Trophoblast cell (in vitro differentiated cells and primary cell): ENCODE measurements at regions not wholly inside any gene's neighbourhood (a gene's known extent, or its start where the extent isn't known, plus 50 kb on each side); places are given as distances from the start of the nearest gene placed in this dataset.

Experiments used
- DNase-seq, 2 donors: peaks; one replicate each; pipeline ENCODE4 v3.0.0-alpha.2; 2016
- H2AFZ ChIP-seq: 2 replicates; pipeline ENCODE4 v1.6.1; 2013; ENCODE audit warnings: low read length, moderate library complexity, mild to moderate bottlenecking; ENCODE audit not compliant: insufficient read depth, poor library complexity
- H2AK5ac ChIP-seq: 2 replicates; pipeline ENCODE4 v1.6.1; 2013; ENCODE audit warnings: mild to moderate bottlenecking, low read length
- H2BK120ac ChIP-seq: 2 replicates; pipeline ENCODE4 v1.6.1; 2013; ENCODE audit warnings: low read length, mild to moderate bottlenecking, moderate library complexity; ENCODE audit not compliant: insufficient read depth, poor library complexity
- H2BK12ac ChIP-seq: 2 replicates; pipeline ENCODE4 v1.6.1; 2013; ENCODE audit warnings: mild to moderate bottlenecking, low read length, moderate library complexity
- H2BK5ac ChIP-seq: 2 replicates; pipeline ENCODE4 v1.6.1; 2013; ENCODE audit warnings: low read length, low read depth, moderate library complexity, mild to moderate bottlenecking; ENCODE audit not compliant: poor library complexity
- H3K14ac ChIP-seq: 2 replicates; pipeline ENCODE4 v1.6.1; 2013; ENCODE audit warnings: mild to moderate bottlenecking, low read length
- H3K18ac ChIP-seq: 2 replicates; pipeline ENCODE4 v1.6.1; 2013; ENCODE audit warnings: mild to moderate bottlenecking, low read length
- H3K23ac ChIP-seq: 2 replicates; pipeline ENCODE4 v1.6.1; 2013; ENCODE audit warnings: low read length
- H3K27ac ChIP-seq: 2 replicates; pipeline ENCODE4 v1.5.1; 2013; ENCODE audit warnings: low read depth, mild to moderate bottlenecking, inconsistent platforms, low read length, moderate library complexity
- H3K27me3 ChIP-seq: 2 replicates; pipeline ENCODE4 v1.6.1; 2013; ENCODE audit warnings: inconsistent platforms, mild to moderate bottlenecking, low read length, moderate library complexity; ENCODE audit not compliant: insufficient read depth
- H3K36me3 ChIP-seq, 2 experiments: 1 replicate in 1 of 2; 2 replicates in 1 of 2; pipeline ENCODE4 v1.6.1; 2013; ENCODE audit warnings: low read length in 2 of 2, mild to moderate bottlenecking in 2 of 2, moderate library complexity in 1 of 2; ENCODE audit not compliant: insufficient read depth in 2 of 2, control insufficient read depth in 1 of 2
- H3K4ac ChIP-seq: 2 replicates; pipeline ENCODE4 v1.6.1; 2013; ENCODE audit warnings: low read depth, mild to moderate bottlenecking, low read length, moderate library complexity
- H3K4me1 ChIP-seq, 2 experiments: 1 replicate in 1 of 2; 2 replicates in 1 of 2; pipeline ENCODE4 v1.6.1; 2013; ENCODE audit warnings: low read length in 2 of 2, mild to moderate bottlenecking in 2 of 2, moderate library complexity in 1 of 2; ENCODE audit not compliant: insufficient read depth in 2 of 2, control insufficient read depth in 1 of 2
- H3K4me2 ChIP-seq: 2 replicates; pipeline ENCODE4 v1.6.1; 2013; ENCODE audit warnings: inconsistent platforms, mild to moderate bottlenecking, low read length, moderate library complexity
- H3K4me3 ChIP-seq: 2 replicates; pipeline ENCODE4 v1.5.1; 2013; ENCODE audit warnings: mild to moderate bottlenecking, low read depth, low read length, inconsistent platforms
- H3K79me1 ChIP-seq: one replicate; pipeline ENCODE4 v1.6.1; 2013; ENCODE audit warnings: low read length
- H3K79me2 ChIP-seq: 2 replicates; pipeline ENCODE4 v1.6.1; 2013; ENCODE audit warnings: low read length, mild to moderate bottlenecking; ENCODE audit not compliant: control insufficient read depth, insufficient read depth, poor library complexity
- H3K9ac ChIP-seq: 2 replicates; pipeline ENCODE4 v1.6.1; 2013; ENCODE audit warnings: mild to moderate bottlenecking, low read length
- H3K9me3 ChIP-seq: 2 replicates; pipeline ENCODE4 v1.6.1; 2013; ENCODE audit warnings: low read depth, mild to moderate bottlenecking, control low read depth, inconsistent platforms, low read length; ENCODE audit not compliant: insufficient read depth
- H4K12ac ChIP-seq: 2 replicates; pipeline ENCODE4 v1.6.1; 2013; ENCODE audit warnings: low read depth, mild to moderate bottlenecking, low read length, moderate library complexity
- H4K8ac ChIP-seq: 2 replicates; pipeline ENCODE4 v1.6.1; 2013; ENCODE audit warnings: low read depth, mild to moderate bottlenecking, low read length, moderate library complexity
- H4K91ac ChIP-seq: one replicate; pipeline ENCODE4 v1.6.1; 2013; ENCODE audit warnings: low read depth, mild to moderate bottlenecking, low read length, moderate library complexity
- WGBS: extraction: QIAGEN DNeasy Blood & Tissue Kit; methylation state at CpG from one replicate; pipeline ENCODE4 v1.1.7; 2013; ENCODE audit warnings: missing lambda C conversion rate; ENCODE audit not compliant: insufficient read length, insufficient coverage; ENCODE audit errors: extremely low coverage; 5-methylcytosine and 5-hydroxymethylcytosine counted together

DNA sequence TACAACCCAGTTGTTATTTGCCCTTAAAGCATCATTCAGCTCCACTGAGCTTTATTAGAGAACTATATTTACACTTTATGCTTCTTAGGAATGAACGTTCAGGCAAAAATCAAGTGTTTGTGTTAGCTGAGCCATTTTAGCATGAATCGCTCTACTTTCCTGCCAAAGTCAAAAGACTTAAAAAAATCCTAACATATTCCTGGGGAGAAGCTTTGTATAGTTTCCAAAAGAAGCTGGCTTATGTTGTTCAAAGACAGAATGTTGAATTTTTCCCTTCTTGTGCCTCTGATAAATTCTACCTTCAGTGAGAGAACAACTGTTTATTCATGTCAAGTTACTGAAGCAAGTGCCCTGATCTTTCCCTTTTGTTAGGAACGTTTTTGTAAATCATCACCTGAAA is 771.5 kb upstream of the HS3ST1 start:
- Histone ChIP-seq H3K27me3 (no peaks in the 10 kb centered on the region), H2BK12ac (no peak overlapping the region), H4K12ac (no peak overlapping the region), H2AFZ (no peak overlapping the region), H3K79me1 (no peaks in the 10 kb centered on the region), H3K79me2 (no peaks in the 10 kb centered on the region), H3K9ac (no peak overlapping the region), H2AK5ac (no peak overlapping the region), H4K91ac (no peak overlapping the region), H2BK120ac (no peak overlapping the region), H3K36me3 (no peaks in the 10 kb centered on the region), H3K4me3 (no peak overlapping the region), H2BK5ac (no peak overlapping the region), H3K27ac (no peak overlapping the region), H3K18ac (no peak overlapping the region), H3K4me1 (no peaks in the 10 kb centered on the region), H3K14ac (no peak overlapping the region), H3K4me2 (no peak overlapping the region), H4K8ac (no peak overlapping the region), H3K9me3 (no peaks in the 10 kb centered on the region), H3K23ac (no peak overlapping the region), H3K4ac (no peak overlapping the region)
- no CpG with 5 or more reads among the region's 3 CpGs for WGBS
- DNase-seq, result no peak

DNA sequence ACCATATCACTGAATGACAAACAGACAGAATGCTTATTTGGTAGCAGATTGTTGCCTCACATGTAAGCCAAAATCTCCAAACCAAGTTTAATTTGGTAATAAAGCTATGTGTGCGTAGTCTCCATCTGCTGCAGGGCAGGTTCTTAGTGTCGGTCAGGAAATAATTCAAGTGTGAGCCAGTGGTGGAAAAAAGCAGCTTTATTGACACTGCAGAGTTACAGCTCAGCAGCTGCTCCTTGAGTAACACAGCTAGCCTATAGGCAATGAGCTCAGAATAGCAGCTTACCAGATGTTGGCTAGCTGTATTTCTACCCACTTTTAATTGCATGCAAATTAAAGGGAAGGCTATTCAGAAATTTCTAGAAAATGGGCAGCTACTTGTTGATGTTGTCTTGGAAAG is 757.8 kb upstream of the HS3ST1 start:
- Histone ChIP-seq H3K14ac (no peak overlapping the region), H2BK120ac (no peak overlapping the region), H2BK12ac (no peak overlapping the region), H3K27me3 (no peaks in the 10 kb centered on the region), H3K27ac (no peak overlapping the region), H4K8ac (no peak overlapping the region), H3K9ac (no peak overlapping the region), H3K4me1 (no peaks in the 10 kb centered on the region), H3K23ac (no peak overlapping the region), H2BK5ac (no peak overlapping the region), H3K4ac (no peak overlapping the region), H3K79me1 (no peaks in the 10 kb centered on the region), H2AFZ (no peak overlapping the region), H3K18ac (no peak overlapping the region), H3K36me3 (no peaks in the 10 kb centered on the region), H3K79me2 (no peaks in the 10 kb centered on the region), H4K12ac (no peak overlapping the region), H2AK5ac (no peak overlapping the region), H3K4me2 (no peak overlapping the region), H3K4me3 (no peak overlapping the region), H4K91ac (no peak overlapping the region), H3K9me3 (no peaks in the 10 kb centered on the region)
- no peak for DNase-seq
- no CpG with 5 or more reads among the region's 2 CpGs for WGBS

DNA sequence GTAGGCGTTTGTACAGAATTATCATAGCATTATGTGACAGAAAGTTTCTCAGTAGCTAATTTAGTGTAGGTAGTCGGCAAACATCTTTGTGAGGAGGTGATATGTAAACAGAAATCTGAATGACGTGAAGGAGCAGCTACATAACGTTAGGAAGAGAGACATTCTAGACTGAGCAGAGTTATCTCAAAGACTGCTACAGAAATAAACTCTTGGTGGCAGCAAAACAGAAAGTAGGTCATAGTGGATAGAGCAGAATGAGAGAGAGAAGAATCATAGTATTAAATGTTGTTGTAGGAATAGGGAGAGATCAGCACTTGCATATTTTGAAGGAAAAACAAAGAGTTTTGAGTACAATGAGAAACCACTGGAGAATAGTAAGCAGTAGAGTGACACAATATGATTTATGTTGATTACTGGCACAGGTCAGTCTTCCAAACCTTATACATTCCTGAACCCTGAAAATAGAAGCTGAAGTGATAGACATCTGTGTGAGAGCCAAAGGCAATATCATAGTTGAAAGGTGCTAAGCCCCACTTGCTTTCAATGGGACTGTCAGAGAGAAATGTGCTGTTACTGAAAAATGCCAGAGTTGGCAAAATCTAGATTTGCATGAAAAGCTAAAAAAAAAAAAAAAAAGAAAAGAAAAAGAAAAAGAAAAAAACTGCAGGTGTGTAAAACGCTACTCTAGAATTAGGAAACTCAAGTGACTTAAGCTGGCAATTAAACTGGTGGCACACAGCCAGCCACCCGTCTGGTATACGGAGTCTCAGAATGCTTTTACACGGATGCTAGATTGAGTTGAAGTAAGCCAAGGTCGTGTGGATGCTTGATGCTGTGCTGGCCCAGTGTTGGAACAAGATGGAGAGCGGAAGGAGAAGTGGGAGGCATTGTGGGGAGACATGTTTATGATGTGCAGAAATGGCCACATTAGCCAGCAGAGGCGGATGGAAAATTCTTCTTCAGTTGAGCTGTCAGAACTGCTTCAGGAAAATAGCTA is 750.2 kb upstream of the HS3ST1 start:
- Histone ChIP-seq H3K27me3 (no peaks in the 10 kb centered on the region), H3K4me3 (no peak overlapping the region), H3K9me3 (no peaks in the 10 kb centered on the region), H3K4me2 (no peak overlapping the region), H3K27ac (no peak overlapping the region), H3K79me1 (no peaks in the 10 kb centered on the region), H2AFZ (no peak overlapping the region), H2AK5ac (no peak overlapping the region), H2BK120ac (no peak overlapping the region), H3K4ac (no peak overlapping the region), H2BK5ac (no peak overlapping the region), H3K4me1 (no peaks in the 10 kb centered on the region), H3K23ac (no peak overlapping the region), H3K9ac (no peak overlapping the region), H3K36me3 (no peaks in the 10 kb centered on the region), H4K91ac (no peak overlapping the region), H4K12ac (no peak overlapping the region), H4K8ac (no peak overlapping the region), H2BK12ac (no peak overlapping the region), H3K14ac (no peak overlapping the region), H3K79me2 (no peaks in the 10 kb centered on the region), H3K18ac (no peak overlapping the region)
- DNase-seq, result no peak
- no CpG with 5 or more reads among the region's 11 CpGs for WGBS

DNA sequence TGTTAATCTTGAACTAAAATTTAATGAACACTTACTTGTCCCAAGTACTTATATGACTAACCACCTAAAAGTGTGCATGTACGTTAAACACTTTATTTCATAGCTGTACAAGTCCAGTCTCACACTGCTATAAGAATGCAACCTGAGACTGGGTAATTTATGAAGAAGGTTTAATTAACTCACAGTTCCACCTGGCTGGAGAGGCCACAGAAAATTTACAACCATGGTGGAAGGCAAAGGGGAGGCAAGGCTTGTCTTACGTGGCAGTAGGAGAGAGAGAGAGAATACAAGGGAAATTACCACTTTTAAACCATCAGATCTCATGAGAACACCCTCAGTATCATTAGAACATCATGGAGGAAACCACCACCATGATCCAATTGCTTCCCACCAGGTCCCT is 748.7 kb upstream of the HS3ST1 start:
- Histone ChIP-seq H3K23ac (no peak overlapping the region), H2AFZ (no peak overlapping the region), H3K9ac (no peak overlapping the region), H4K8ac (no peak overlapping the region), H3K9me3 (no peaks in the 10 kb centered on the region), H3K27me3 (no peaks in the 10 kb centered on the region), H3K4me2 (no peak overlapping the region), H3K4me1 (no peaks in the 10 kb centered on the region), H3K18ac (no peak overlapping the region), H3K4me3 (no peak overlapping the region), H2BK5ac (no peak overlapping the region), H3K79me1 (no peaks in the 10 kb centered on the region), H3K36me3 (no peaks in the 10 kb centered on the region), H3K27ac (no peak overlapping the region), H3K79me2 (no peaks in the 10 kb centered on the region), H3K14ac (no peak overlapping the region), H2BK120ac (no peak overlapping the region), H2BK12ac (no peak overlapping the region), H4K91ac (no peak overlapping the region), H2AK5ac (no peak overlapping the region), H4K12ac (no peak overlapping the region), H3K4ac (no peak overlapping the region)
- no CpG with 5 or more reads among the region's 2 CpGs for WGBS
- DNase-seq, result no peak
